ENCODE measurements at regions not wholly inside any gene's neighbourhood (a gene's known extent, or its start where the extent isn't known, plus 50 kb on each side); places are given as distances from the start of the nearest gene placed in this dataset.

DNA sequence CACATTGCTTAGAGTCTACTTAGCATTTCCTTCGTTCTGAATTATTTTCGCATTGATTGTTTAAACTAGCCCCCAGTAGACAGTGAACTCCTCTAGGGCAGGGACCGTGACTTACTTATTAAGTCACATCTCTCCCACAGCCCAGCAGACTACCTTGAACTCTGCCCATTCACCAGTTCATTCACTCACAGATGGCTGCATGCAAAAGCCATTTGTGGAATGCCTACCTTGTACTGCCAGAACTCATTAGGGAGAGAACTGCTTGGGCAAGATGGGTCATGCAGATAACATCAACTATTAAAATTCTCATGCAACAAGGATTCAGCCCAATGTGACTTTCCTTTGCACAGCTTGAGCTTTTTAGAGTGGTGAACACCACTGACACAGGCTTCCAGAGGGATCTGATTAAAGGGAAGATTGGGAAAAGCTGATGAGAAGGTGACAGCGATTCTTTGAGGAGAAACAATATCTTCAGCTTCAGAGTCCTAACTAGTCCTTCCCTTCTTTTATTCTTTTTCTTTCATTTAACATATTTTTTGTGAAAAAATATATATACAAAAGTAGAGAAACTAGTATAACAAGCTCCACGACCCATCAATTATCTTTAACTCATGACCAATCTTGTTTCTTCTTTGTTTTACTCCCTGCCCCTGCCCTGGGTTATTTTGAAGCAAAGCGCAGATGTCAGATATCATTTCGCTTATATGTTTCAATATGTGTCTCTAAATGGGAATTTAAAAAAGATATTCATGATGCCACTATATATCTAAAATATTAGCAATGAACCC is 273.9 kb downstream of the CDC5L start:
- H3K4me3 ChIP-seq (ENCODE audit: low read depth, low read length): no peak overlapping the region
- TF ChIP-seq POLR2A (IDR thresholded peaks at IDR 0.05; ENCODE audit: extremely low read depth, insufficient read length) (no peak), MYC (IDR thresholded peaks at IDR 0.05; ENCODE audit: low read depth, low read length) (no peak)
- TF ChIP-seq, protein P1, sequence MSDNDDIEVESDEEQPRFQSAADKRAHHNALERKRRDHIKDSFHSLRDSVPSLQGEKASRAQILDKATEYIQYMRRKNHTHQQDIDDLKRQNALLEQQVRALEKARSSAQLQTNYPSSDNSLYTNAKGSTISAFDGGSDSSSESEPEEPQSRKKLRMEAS (IDR thresholded peaks at IDR 0.05; ENCODE audit: low read depth, low read length): no peak
- TF ChIP-seq, protein P2, sequence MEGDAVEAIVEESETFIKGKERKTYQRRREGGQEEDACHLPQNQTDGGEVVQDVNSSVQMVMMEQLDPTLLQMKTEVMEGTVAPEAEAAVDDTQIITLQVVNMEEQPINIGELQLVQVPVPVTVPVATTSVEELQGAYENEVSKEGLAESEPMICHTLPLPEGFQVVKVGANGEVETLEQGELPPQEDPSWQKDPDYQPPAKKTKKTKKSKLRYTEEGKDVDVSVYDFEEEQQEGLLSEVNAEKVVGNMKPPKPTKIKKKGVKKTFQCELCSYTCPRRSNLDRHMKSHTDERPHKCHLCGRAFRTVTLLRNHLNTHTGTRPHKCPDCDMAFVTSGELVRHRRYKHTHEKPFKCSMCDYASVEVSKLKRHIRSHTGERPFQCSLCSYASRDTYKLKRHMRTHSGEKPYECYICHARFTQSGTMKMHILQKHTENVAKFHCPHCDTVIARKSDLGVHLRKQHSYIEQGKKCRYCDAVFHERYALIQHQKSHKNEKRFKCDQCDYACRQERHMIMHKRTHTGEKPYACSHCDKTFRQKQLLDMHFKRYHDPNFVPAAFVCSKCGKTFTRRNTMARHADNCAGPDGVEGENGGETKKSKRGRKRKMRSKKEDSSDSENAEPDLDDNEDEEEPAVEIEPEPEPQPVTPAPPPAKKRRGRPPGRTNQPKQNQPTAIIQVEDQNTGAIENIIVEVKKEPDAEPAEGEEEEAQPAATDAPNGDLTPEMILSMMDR (IDR thresholded peaks at IDR 0.05; ENCODE audit: low read depth, low read length): no peak
- DNase-seq (ENCODE audit: low read depth): no peak

DNA sequence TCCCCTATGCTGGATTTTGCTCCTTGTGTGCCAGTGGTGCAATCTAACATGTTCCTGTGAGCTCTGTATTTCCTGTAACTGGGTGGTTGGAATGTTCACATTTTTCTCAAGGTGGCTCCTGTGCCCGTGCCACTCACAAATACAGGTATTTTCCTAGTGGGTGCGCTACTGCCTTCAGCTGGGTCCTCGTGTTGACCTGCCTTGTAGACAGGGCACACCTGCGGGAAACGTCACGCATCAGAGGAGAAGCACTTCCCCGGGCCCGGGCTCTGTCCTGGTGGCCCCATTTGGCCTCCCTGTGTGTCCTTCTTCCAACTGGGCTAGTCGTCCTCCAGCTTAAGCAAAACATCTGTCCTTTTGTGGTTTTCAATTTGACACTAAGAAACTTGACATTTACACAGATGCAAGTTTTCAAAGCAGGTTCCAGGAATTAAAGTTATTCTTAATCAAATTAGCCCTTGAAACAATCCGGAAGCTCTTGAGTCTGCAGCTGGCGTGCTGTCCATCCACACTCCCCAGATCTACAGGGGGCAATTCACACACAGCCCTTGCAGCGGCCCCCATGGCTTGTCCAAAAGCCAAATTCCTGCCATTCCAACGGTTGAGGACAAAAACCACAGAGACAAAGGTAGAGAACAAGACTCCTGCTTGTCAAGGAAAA is 275.1 kb downstream of the CDC5L start:
- TF ChIP-seq, protein P1 (IDR thresholded peaks at IDR 0.05; ENCODE audit: low read depth, low read length): no peak
- TF ChIP-seq POLR2A (IDR thresholded peaks at IDR 0.05; ENCODE audit: extremely low read depth, insufficient read length) (no peak), MYC (IDR thresholded peaks at IDR 0.05; ENCODE audit: low read depth, low read length) (no peak)
- TF ChIP-seq, protein P2 (IDR thresholded peaks at IDR 0.05; ENCODE audit: low read depth, low read length): no peak
- no peak for DNase-seq (ENCODE audit: low read depth)
- no peak overlapping the region for H3K4me3 ChIP-seq (ENCODE audit: low read depth, low read length)

DNA sequence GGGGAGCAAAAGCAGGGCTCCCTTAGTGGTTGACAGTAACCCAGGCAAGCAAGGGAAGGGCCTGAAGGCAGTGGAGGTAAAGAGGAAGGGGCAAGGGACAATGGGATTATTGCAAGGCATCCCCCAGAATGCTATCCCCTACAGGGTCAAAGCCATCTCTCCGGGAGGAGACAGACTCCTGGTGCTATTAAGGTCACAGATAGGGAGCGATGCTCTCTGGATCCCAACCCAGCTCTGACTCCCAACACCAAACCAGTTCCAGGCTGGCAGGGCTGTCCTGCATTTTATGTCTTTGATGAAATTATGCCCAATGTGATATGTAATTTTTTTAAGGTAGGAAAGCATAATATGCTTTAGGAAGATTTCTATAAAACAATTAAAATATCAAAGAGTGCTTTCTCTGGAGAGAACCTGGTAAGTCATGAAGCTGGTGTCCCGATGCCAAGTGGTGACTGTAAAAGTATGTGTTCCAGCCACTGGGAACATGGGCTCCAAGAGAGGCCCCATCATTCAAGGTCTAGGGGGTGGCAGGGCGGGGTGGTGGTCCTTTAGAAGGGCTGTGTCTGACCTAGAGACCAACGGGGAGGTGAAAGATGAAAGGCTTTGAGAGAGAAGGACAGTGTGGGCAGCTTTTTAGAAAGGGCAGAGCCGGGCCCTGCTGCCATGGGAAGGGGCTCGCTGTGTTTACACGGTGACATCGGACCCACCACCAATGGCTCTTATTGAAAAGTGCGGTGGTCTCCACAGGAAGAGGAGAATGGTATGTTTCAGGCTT is 276.5 kb downstream of the CDC5L start:
- no peak for DNase-seq (ENCODE audit: low read depth)
- H3K4me3 ChIP-seq (ENCODE audit: low read depth, low read length): no peak overlapping the region
- TF ChIP-seq, protein P1 (IDR thresholded peaks at IDR 0.05; ENCODE audit: low read depth, low read length): no peak
- no peak for TF ChIP-seq POLR2A (IDR thresholded peaks at IDR 0.05; ENCODE audit: extremely low read depth, insufficient read length)
- TF ChIP-seq MYC (IDR thresholded peaks at IDR 0.05; ENCODE audit: low read depth, low read length): no peak
- TF ChIP-seq, protein P2 (IDR thresholded peaks at IDR 0.05; ENCODE audit: low read depth, low read length): no peak

DNA sequence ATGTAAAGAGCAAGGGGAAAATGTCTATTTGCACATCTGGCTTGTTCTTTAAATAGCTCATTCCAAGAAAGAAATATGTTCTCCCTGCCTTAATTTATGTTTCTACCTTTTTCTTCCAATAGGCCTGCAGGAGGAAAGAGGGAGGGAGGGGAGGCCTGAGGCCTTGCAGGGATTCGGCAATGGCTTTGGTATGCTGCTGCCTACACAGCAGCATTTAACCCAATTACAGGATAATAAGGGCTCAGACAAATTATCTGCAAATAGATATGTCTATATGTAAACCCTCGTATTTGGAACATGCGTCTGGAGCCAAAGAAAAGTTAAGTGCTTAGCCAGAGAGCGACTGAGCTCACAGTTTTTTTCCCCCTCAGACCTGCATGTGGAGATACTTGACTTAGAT is 277.2 kb downstream of the CDC5L start:
- H3K4me3 ChIP-seq (ENCODE audit: low read depth, low read length): no peak overlapping the region
- TF ChIP-seq, protein P1 (IDR thresholded peaks at IDR 0.05; ENCODE audit: low read depth, low read length): no peak
- no peak for TF ChIP-seq POLR2A (IDR thresholded peaks at IDR 0.05; ENCODE audit: extremely low read depth, insufficient read length)
- TF ChIP-seq, protein P2 (IDR thresholded peaks at IDR 0.05; ENCODE audit: low read depth, low read length): no peak
- no peak for TF ChIP-seq MYC (IDR thresholded peaks at IDR 0.05; ENCODE audit: low read depth, low read length)
- DNase-seq (ENCODE audit: low read depth): no peak

DNA sequence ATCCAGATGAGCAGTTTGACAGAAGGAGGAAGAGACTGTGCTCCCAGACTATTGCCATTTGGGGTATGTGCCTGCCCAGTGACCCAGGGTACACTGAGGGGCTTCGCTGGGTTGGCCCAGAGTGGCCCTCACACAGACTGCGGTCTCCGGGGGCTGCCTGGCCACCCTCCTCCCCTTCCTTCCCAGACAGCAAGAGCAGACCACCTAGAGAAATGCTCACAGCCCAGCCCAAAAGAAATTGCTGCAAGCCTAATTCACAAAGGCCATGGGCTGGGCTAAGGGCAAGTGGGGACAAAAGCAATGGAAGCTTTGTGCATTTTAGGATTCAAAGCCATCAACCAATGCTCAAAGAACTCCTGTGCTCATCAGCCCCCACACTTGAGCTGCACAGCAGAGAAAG is 277.6 kb downstream of the CDC5L start:
- TF ChIP-seq POLR2A (IDR thresholded peaks at IDR 0.05; ENCODE audit: extremely low read depth, insufficient read length) (no peak), MYC (IDR thresholded peaks at IDR 0.05; ENCODE audit: low read depth, low read length) (no peak)
- TF ChIP-seq, protein P2 (IDR thresholded peaks at IDR 0.05; ENCODE audit: low read depth, low read length): no peak
- TF ChIP-seq, protein P1 (IDR thresholded peaks at IDR 0.05; ENCODE audit: low read depth, low read length): no peak
- DNase-seq (ENCODE audit: low read depth): no peak
- H3K4me3 ChIP-seq (ENCODE audit: low read depth, low read length): no peak overlapping the region
